H7 (cell line): ENCODE measurements at regions not wholly inside any gene's neighbourhood (a gene's known extent, or its start where the extent isn't known, plus 50 kb on each side); places are given as distances from the start of the nearest gene placed in this dataset.
"Not testable (repeated sequence)": the region's sequence is repeated elsewhere in the genome, so short reads cannot be mapped to it uniquely, and the experiment has no call there.

ENCODE experiments used
- DNase-seq: peaks from one replicate; pipeline ENCODE4 v3.0.0; 2012
- H3K27me3 ChIP-seq: 2 replicates; pipeline ENCODE4 v1.6.0; 2011; ENCODE audit warnings: mild to moderate bottlenecking, low read length; ENCODE audit not compliant: control insufficient read depth, insufficient read depth
- H3K36me3 ChIP-seq: replicated peaks from 2 replicates; pipeline ENCODE4 v1.5.1; 2011; ENCODE audit warnings: low read length; ENCODE audit not compliant: control insufficient read depth, insufficient read depth
- H3K4me3 ChIP-seq: 2 replicates; pipeline ENCODE4 v1.5.1; 2011; ENCODE audit warnings: low read depth, mild to moderate bottlenecking, control low read depth, low read length, moderate library complexity; ENCODE audit not compliant: insufficient read depth

- Histone ChIP-seq H3K36me3 (no peaks in the 10 kb centered on the region), H3K4me3 (no peak overlapping the region), H3K27me3 (no peaks in the 10 kb centered on the region)
- DNase-seq: no peak
Observed at GRCh38 chr2:10224734-10225133, 78.0 kb upstream of the HPCAL1 start.

GRCh38 chr2:10225291-10226037, 77.2 kb upstream of the HPCAL1 start:
- Histone ChIP-seq H3K4me3 (no peak overlapping the region), H3K27me3 (no peaks in the 10 kb centered on the region), H3K36me3 (no peaks in the 10 kb centered on the region)
- DNase-seq: peak; percentile 86

- Histone ChIP-seq H3K4me3 (no peak overlapping the region), H3K36me3 (no peaks in the 10 kb centered on the region), H3K27me3 (no peaks in the 10 kb centered on the region)
- peak; percentile 15 for DNase-seq
Observed at GRCh38 chr2:10226038-10226724, 76.5 kb upstream of the HPCAL1 start.

- DNase-seq: peak; percentile 76
- no peaks in the 10 kb centered on the region for H3K27me3 ChIP-seq
- H3K4me3 ChIP-seq: no peak overlapping the region
- no peaks in the 10 kb centered on the region for H3K36me3 ChIP-seq
Observed at GRCh38 chr2:10228611-10229365, 73.9 kb upstream of the HPCAL1 start.

GRCh38 chr2:10229462-10230099, 73.1 kb upstream of the HPCAL1 start:
- no peaks in the 10 kb centered on the region for H3K36me3 ChIP-seq
- H3K4me3 ChIP-seq: no peak overlapping the region
- DNase-seq: peak; percentile 31
- H3K27me3 ChIP-seq: no peaks in the 10 kb centered on the region

- H3K27me3 ChIP-seq: no peaks in the 10 kb centered on the region
- no peaks in the 10 kb centered on the region for H3K36me3 ChIP-seq
- peak; percentile 8 for DNase-seq
- H3K4me3 ChIP-seq: no peak overlapping the region
Observed at GRCh38 chr2:10230499-10230898, 72.2 kb upstream of the HPCAL1 start.

- DNase-seq: peak; percentile 3
- not testable (repeated sequence) for H3K36me3 ChIP-seq, H3K27me3 ChIP-seq, H3K4me3 ChIP-seq
Observed at GRCh38 chr2:10230921-10231320, 71.8 kb upstream of the HPCAL1 start.

GRCh38 chr2:10231551-10232085, 71.1 kb upstream of the HPCAL1 start:
- no peak overlapping the region for H3K4me3 ChIP-seq
- H3K36me3 ChIP-seq: no peaks in the 10 kb centered on the region
- no peak for DNase-seq
- no peaks in the 10 kb centered on the region for H3K27me3 ChIP-seq

GRCh38 chr2:10232096-10232815, 70.4 kb upstream of the HPCAL1 start:
- Histone ChIP-seq H3K27me3 (no peaks in the 10 kb centered on the region), H3K4me3 (no peak overlapping the region)
- DNase-seq: no peak

GRCh38 chr2:10233131-10234012, 69.3 kb upstream of the HPCAL1 start:
- DNase-seq: no peak
- no peaks in the 10 kb centered on the region for H3K27me3 ChIP-seq
- H3K4me3 ChIP-seq: no peak overlapping the region
- H3K36me3 ChIP-seq: no peaks in the 10 kb centered on the region

More at GRCh38 chr2:10232096-10232815, 70.4 kb upstream of the HPCAL1 start:
- no peaks in the 10 kb centered on the region for H3K36me3 ChIP-seq

GRCh38 chr2:10234013-10234306, 68.7 kb upstream of the HPCAL1 start:
- DNase-seq: no peak
- H3K4me3 ChIP-seq: no peak overlapping the region
- no peaks in the 10 kb centered on the region for H3K36me3 ChIP-seq
- no peaks in the 10 kb centered on the region for H3K27me3 ChIP-seq

- H3K27me3 ChIP-seq: no peaks in the 10 kb centered on the region
- peak; percentile 64 for DNase-seq
Observed at GRCh38 chr2:10234409-10235094, 68.2 kb upstream of the HPCAL1 start.

More at GRCh38 chr2:10234409-10235094, 68.2 kb upstream of the HPCAL1 start:
- Histone ChIP-seq H3K36me3 (no peaks in the 10 kb centered on the region), H3K4me3 (no peak overlapping the region)
